HepG2 (cell line): ENCODE measurements at regions not wholly inside any gene's neighbourhood (a gene's known extent, or its start where the extent isn't known, plus 50 kb on each side); places are given as distances from the start of the nearest gene placed in this dataset.

Source experiments
- ATAC-seq: fragments of 200-7000 bp; cut with Tn5 transposase; 3 replicates; pipeline ENCODE4 v1.9.1; 2020; ENCODE audit warnings: mild to moderate bottlenecking, moderate library complexity
- BruUV-seq: library from RNA; stranded (reverse); fragments of 400-500 nt; replicated peaks from 2 replicates; lab custom pipeline; 2021; lab: Mats Ljungman, UMichigan
- CTCF ChIA-PET: fragments of 300-600 bp; formaldehyde crosslinking; extraction: SDS; loops from one replicate; lab custom pipeline; 2021; ENCODE audit warnings: low total read pairs, inconsistent platforms, low intra/inter-chr PET ratio; lab: Yijun Ruan, JAX
- POLR2A ChIA-PET: fragments of 350-600 bp; sonication (Branson Sonifier 250); formaldehyde crosslinking; loops from one replicate; lab custom pipeline; 2020; ENCODE audit warnings: antibody characterized with exemption, inconsistent platforms; lab: Yijun Ruan, JAX
- DNase-seq: peaks from one replicate; pipeline ENCODE4 v3.0.0-alpha.2; 2015; ENCODE audit warnings: low spot score
- FAIRE-seq: peaks from 3 replicates; lab custom pipeline; 2011; peaks lifted over from hg19 to GRCh38; lab: Jason Lieb, UNC
- H2AFZ ChIP-seq: one replicate; pipeline ENCODE4 v1.6.1; 2011; ENCODE audit warnings: low read length, inconsistent platforms
- H3K27ac ChIP-seq: fragments of 300-600 bp; 3 replicates; pipeline ENCODE4 v1.8.0; 2011; ENCODE audit warnings: mixed run types, mild to moderate bottlenecking, mixed read lengths, low read length, inconsistent platforms; ENCODE audit not compliant: insufficient read depth; ENCODE audit errors: extremely low read length
- H3K27me3 ChIP-seq, 2 experiments: fragments of 200-600 bp in 1 of 2; 2 replicates in 1 of 2; 3 replicates in 1 of 2; pipeline versions ENCODE4 v1.6.0 to v1.8.0; 2011; ENCODE audit warnings: low read length in 2 of 2, mild to moderate bottlenecking in 2 of 2, moderate library complexity in 2 of 2, inconsistent platforms in 1 of 2; ENCODE audit not compliant: insufficient read depth in 2 of 2, control insufficient read depth in 1 of 2
- H3K36me3 ChIP-seq, 2 experiments: fragments of 200-600 bp in 1 of 2; replicated peaks in 1 of 2; 2 replicates in 1 of 2; 3 replicates in 1 of 2; pipeline versions ENCODE4 v1.5.1 to v1.8.0; 2011; ENCODE audit warnings: low read length in 2 of 2, inconsistent platforms in 1 of 2; ENCODE audit not compliant: insufficient read depth in 2 of 2, control insufficient read depth in 1 of 2
- H3K4me1 ChIP-seq: 2 replicates; pipeline ENCODE4 v1.5.1; 2012; ENCODE audit warnings: low read length, inconsistent platforms; ENCODE audit not compliant: insufficient read depth
- H3K4me2 ChIP-seq: 2 replicates; pipeline ENCODE4 v1.6.0; 2011; ENCODE audit warnings: low read depth, low read length, inconsistent platforms
- H3K4me3 ChIP-seq, 3 experiments: fragments of 200-600 bp in 1 of 3; sonication (generic), shearing (Covaris generic) in 1 of 3; replicated peaks in 1 of 3; 2 replicates each; pipeline ENCODE4 v1.5.1; 2011 to 2016; ENCODE audit warnings: low read length in 3 of 3, inconsistent platforms in 2 of 3, low read depth in 2 of 3, mild to moderate bottlenecking in 2 of 3, control low read depth in 1 of 3, mixed read lengths in 1 of 3; ENCODE audit not compliant: insufficient read depth in 1 of 3
- H3K79me2 ChIP-seq: one replicate; pipeline ENCODE4 v1.6.1; 2011; ENCODE audit warnings: low read length, inconsistent platforms; ENCODE audit not compliant: insufficient read depth
- H3K9ac ChIP-seq: 2 replicates; pipeline ENCODE4 v1.6.0; 2011; ENCODE audit warnings: mild to moderate bottlenecking, low read depth, low read length, inconsistent platforms; ENCODE audit not compliant: insufficient read depth
- H3K9me3 ChIP-seq: 2 replicates; pipeline ENCODE4 v1.5.1; 2012; ENCODE audit warnings: mild to moderate bottlenecking, low read length
- H4K20me1 ChIP-seq: 2 replicates; pipeline ENCODE4 v1.6.0; 2011; ENCODE audit warnings: inconsistent platforms, mild to moderate bottlenecking, low read length, moderate library complexity; ENCODE audit not compliant: insufficient read depth
- MIXL1 ChIP-seq: IDR thresholded peaks from 2 replicates; pipeline ENCODE4 v1.6.1; 2016
- MNT ChIP-seq: fragments of 450-650 bp; IDR thresholded peaks from 2 replicates; pipeline ENCODE4 v1.6.1; 2016
- MTF1 ChIP-seq: sonication (generic); formaldehyde crosslinking; IDR thresholded peaks from 2 replicates; pipeline ENCODE4 v1.5.0; 2020; ENCODE audit warnings: missing genetic modification reagents
- PATZ1 ChIP-seq: sonication (generic); formaldehyde crosslinking; IDR thresholded peaks from 2 replicates; pipeline ENCODE4 v1.4.0; 2020; ENCODE audit warnings: missing genetic modification reagents
- PLRG1 ChIP-seq: fragments of 450-650 bp; conservative IDR thresholded peaks from 2 replicates; pipeline ENCODE4 v1.6.1; 2016
- PRDM4 ChIP-seq: sonication (generic); formaldehyde crosslinking; IDR thresholded peaks from 2 replicates; pipeline ENCODE4 v1.9.0; 2021; ENCODE audit warnings: missing genetic modification reagents, borderline replicate concordance
- XBP1 ChIP-seq: sonication (generic); formaldehyde crosslinking; IDR thresholded peaks from 2 replicates; pipeline ENCODE4 v1.5.0; 2020; ENCODE audit warnings: missing genetic modification reagents
- ZFX ChIP-seq: sonication (generic); formaldehyde crosslinking; IDR thresholded peaks from 2 replicates; pipeline ENCODE4 v1.4.0; 2020; ENCODE audit warnings: mild to moderate bottlenecking, low read depth, missing genetic modification reagents, moderate library complexity
- ZKSCAN1 ChIP-seq: fragments of 150-350 bp; IDR thresholded peaks from 2 replicates; pipeline ENCODE4 v1.6.1; 2014; ENCODE audit warnings: low read length
- ZNF547 ChIP-seq: sonication (generic); formaldehyde crosslinking; IDR thresholded peaks from 2 replicates; pipeline ENCODE4 v1.5.1; 2020; ENCODE audit warnings: mild to moderate bottlenecking, missing genetic modification reagents
- ZNF720 ChIP-seq: sonication (generic); formaldehyde crosslinking; IDR thresholded peaks from 2 replicates; pipeline ENCODE4 v1.4.0; 2020; ENCODE audit warnings: missing genetic modification reagents
- ZNF788 ChIP-seq: sonication (generic); formaldehyde crosslinking; IDR thresholded peaks from 2 replicates; pipeline ENCODE4 v1.5.0; 2020; ENCODE audit warnings: mild to moderate bottlenecking, missing genetic modification reagents, borderline replicate concordance
- whole genome bisulfite sequencing: methylation state at CpG from one replicate; pipeline ENCODE4 v1.1.6; 2017; ENCODE audit warnings: low lambda C conversion rate; 5-methylcytosine and 5-hydroxymethylcytosine counted together
- in situ Hi-C: cut with HindIII; loops from 2 replicates; pipeline ENCODE4 v1.10.0; 2017; ENCODE audit warnings: low pct_unique_long_range_greater_than_20kb; ENCODE audit not compliant: extremely low pct_ligation_motif_present
- intact Hi-C: fragments of 100-400 bp; cut with micrococcal nuclease; formaldehyde crosslinking; loops from one replicate; pipeline ENCODE4 v1.10.0; 2022; ENCODE audit not compliant: unreplicated experiment
- TF ChIP-seq, protein P1 (sequence below): sonication (generic); formaldehyde crosslinking; IDR thresholded peaks from 2 replicates; pipeline ENCODE4 v1.4.0; 2020; ENCODE audit warnings: missing genetic modification reagents
- TF ChIP-seq, protein P2 (sequence below): sonication (generic); formaldehyde crosslinking; IDR thresholded peaks from 2 replicates; pipeline ENCODE4 v1.5.1; 2020; ENCODE audit warnings: mild to moderate bottlenecking, missing genetic modification reagents, borderline replicate concordance
- TF ChIP-seq, protein P3 (sequence below): sonication (generic); formaldehyde crosslinking; IDR thresholded peaks from 2 replicates; pipeline ENCODE4 v1.4.0; 2020; ENCODE audit warnings: mild to moderate bottlenecking, missing genetic modification reagents
- TF ChIP-seq, protein P4 (sequence below): sonication (generic); formaldehyde crosslinking; IDR thresholded peaks from 2 replicates; pipeline ENCODE4 v1.8.0; 2023; ENCODE audit warnings: mild to moderate bottlenecking, missing genetic modification reagents
- TF ChIP-seq, protein P5 (sequence below): sonication (generic); formaldehyde crosslinking; IDR thresholded peaks from 2 replicates; pipeline ENCODE4 v1.5.0; 2020; ENCODE audit warnings: mild to moderate bottlenecking, low read depth, missing genetic modification reagents, borderline replicate concordance

DNA sequence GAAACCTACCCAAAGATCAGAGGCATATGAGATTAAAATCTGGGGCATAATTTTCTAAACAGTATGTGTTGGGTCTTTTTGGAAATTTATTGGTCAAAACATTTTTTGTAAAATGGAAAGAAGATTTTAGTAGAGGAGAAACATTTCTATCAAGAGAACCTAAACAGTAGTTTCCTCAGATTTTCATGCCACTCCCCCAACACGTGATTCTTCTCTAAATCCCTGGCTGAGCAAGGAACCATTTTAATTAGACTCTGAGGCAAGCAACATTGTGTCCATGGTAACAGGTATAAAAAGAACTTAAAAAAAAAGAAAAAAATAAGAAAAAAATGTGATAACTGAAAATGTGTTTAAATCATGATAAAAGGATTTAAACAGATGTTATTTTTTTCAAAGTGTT lies 1105.2 kb upstream of the ZEB2 start:
- intact Hi-C loops (no loop called here), in situ Hi-C loops (no loop called here)
- Histone ChIP-seq H3K79me2 (no peaks in the 10 kb centered on the region), H3K27me3 (no peaks in the 10 kb centered on the region; a peak in 1 of 5 replicates), H2AFZ (no peak overlapping the region), H3K4me2 (no peak overlapping the region), H3K9ac (no peak overlapping the region), H3K9me3 (no peaks in the 10 kb centered on the region), H3K4me1 (no peaks in the 10 kb centered on the region), H3K27ac (no peak overlapping the region), H3K4me3 (no peak overlapping the region), H3K36me3 (no peaks in the 10 kb centered on the region), H4K20me1 (no peaks in the 10 kb centered on the region)
- 0% methylated on average over 1 of the region's 1 CpG for WGBS
- ATAC-seq, result no peak
- no peak for DNase-seq
- FAIRE-seq, result no peak
- ChIA-PET CTCF (no interaction called here), POLR2A (no interaction called here)
- BruUV-seq, result no TSS peak
- TF ChIP-seq ZKSCAN1 (no peak), ZNF788 (no peak), MIXL1 (CRISPR knock-in tag) (no peak), MNT (no peak), XBP1 (CRISPR knock-in tag) (no peak), ZNF547 (CRISPR knock-in tag) (no peak), ZNF720 (no peak), MTF1 (no peak), PATZ1 (CRISPR knock-in tag) (no peak), PRDM4 (CRISPR knock-in tag) (no peak), ZFX (CRISPR knock-in tag) (no peak), PLRG1 (no peak)
- TF ChIP-seq, protein P1, sequence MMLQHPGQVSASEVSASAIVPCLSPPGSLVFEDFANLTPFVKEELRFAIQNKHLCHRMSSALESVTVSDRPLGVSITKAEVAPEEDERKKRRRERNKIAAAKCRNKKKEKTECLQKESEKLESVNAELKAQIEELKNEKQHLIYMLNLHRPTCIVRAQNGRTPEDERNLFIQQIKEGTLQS (CRISPR knock-in tag), result no peak
- TF ChIP-seq, protein P2, sequence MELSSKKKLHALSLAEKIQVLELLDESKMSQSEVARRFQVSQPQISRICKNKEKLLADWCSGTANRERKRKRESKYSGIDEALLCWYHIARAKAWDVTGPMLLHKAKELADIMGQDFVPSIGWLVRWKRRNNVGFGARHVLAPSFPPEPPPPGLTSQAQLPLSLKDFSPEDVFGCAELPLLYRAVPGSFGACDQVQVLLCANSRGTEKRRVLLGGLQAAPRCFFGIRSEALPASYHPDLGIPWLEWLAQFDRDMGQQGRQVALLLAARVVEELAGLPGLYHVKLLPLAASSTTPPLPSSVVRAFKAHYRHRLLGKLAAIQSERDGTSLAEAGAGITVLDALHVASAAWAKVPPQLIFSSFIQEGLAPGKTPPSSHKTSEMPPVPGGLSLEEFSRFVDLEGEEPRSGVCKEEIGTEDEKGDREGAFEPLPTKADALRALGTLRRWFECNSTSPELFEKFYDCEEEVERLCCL (CRISPR knock-in tag), result no peak
- TF ChIP-seq, protein P3, sequence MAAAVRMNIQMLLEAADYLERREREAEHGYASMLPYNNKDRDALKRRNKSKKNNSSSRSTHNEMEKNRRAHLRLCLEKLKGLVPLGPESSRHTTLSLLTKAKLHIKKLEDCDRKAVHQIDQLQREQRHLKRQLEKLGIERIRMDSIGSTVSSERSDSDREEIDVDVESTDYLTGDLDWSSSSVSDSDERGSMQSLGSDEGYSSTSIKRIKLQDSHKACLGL, result no peak
- TF ChIP-seq, protein P4, sequence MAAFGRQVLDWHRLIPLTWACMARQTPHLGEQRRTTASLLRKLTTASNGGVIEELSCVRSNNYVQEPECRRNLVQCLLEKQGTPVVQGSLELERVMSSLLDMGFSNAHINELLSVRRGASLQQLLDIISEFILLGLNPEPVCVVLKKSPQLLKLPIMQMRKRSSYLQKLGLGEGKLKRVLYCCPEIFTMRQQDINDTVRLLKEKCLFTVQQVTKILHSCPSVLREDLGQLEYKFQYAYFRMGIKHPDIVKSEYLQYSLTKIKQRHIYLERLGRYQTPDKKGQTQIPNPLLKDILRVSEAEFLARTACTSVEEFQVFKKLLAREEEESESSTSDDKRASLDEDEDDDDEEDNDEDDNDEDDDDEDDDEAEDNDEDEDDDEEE (CRISPR knock-in tag), result no peak
- TF ChIP-seq, protein P5, sequence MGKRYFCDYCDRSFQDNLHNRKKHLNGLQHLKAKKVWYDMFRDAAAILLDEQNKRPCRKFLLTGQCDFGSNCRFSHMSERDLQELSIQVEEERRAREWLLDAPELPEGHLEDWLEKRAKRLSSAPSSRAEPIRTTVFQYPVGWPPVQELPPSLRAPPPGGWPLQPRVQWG (CRISPR knock-in tag), result no peak
